IPS-18a (cell line): ENCODE measurements at regions not wholly inside any gene's neighbourhood (a gene's known extent, or its start where the extent isn't known, plus 50 kb on each side); places are given as distances from the start of the nearest gene placed in this dataset.
"Not testable (repeated sequence)": the region's sequence is repeated elsewhere in the genome, so short reads cannot be mapped to it uniquely, and the experiment has no call there.

ENCODE experiments used
- H3K27ac ChIP-seq: one replicate; pipeline ENCODE4 v1.5.1; 2013; ENCODE audit warnings: low read length
- H3K27me3 ChIP-seq: one replicate; pipeline ENCODE4 v1.6.1; 2013; ENCODE audit warnings: mild to moderate bottlenecking, low read length; ENCODE audit not compliant: control insufficient read depth, insufficient read depth
- H3K36me3 ChIP-seq: one replicate; pipeline ENCODE4 v1.6.1; 2013; ENCODE audit warnings: low read depth, low read length; ENCODE audit not compliant: control insufficient read depth
- H3K4me1 ChIP-seq: one replicate; pipeline ENCODE4 v1.6.1; 2013; ENCODE audit warnings: low read depth, low read length; ENCODE audit not compliant: control insufficient read depth
- H3K4me3 ChIP-seq: one replicate; pipeline ENCODE4 v1.5.1; 2013; ENCODE audit warnings: low read length
- H3K9ac ChIP-seq: one replicate; pipeline ENCODE4 v1.6.1; 2013; ENCODE audit warnings: mild to moderate bottlenecking, low read length, moderate library complexity
- H3K9me3 ChIP-seq: one replicate; pipeline ENCODE4 v1.6.1; 2013; ENCODE audit warnings: low read depth, low read length; ENCODE audit not compliant: control insufficient read depth

DNA sequence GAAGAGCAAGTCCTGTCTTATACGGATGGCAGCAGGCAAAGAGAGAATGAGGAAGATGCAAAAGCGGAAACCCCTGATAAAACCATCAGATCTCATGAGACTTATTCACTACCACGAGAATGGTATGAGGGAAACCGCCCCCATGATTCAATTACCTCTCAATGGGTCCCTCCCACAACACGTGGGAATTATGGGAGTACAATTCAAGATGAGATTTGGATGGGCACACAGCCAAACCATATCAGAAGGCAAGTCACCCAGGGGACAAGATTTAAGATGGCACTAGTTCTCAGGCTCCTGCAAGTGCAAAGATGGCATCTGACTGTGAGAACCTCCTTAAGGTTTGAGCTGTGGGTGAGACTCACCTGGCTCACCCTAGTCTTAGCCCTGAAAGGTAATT, 984.3 kb downstream of the AACS start:
- H3K36me3 ChIP-seq, H3K4me3 ChIP-seq, H3K27ac ChIP-seq, H3K9me3 ChIP-seq, H3K27me3 ChIP-seq, H3K4me1 ChIP-seq, H3K9ac ChIP-seq: not testable (repeated sequence)

DNA sequence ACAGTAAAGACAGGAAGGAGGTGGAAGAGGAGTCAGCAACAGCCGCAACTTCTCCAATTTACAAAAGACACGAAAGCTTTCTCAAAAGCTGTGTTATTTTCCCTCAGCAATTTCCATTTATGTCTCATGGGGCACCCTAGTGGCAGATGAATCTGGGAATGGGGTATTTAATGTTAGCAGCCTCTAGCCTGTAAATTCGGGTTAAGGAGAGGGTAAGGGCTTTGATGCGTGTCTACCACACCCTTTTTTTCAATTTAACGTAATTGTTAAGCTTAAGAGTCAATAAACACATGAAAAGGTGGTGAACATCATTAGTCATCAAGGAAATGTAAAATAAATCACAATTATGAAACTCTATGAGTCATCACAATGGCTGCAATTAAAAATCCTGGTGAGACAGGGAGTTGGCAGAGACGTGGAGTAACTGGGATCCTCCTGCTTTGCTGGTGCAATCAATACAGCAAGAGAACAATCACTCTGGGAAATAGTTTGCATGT, 986.4 kb downstream of the AACS start:
- Histone ChIP-seq H3K4me1 (no peaks in the 10 kb centered on the region), H3K36me3 (no peaks in the 10 kb centered on the region), H3K27me3 (no peaks in the 10 kb centered on the region), H3K27ac (no peak overlapping the region), H3K9me3 (peaks cover 8% of the 10 kb centered on the region), H3K4me3 (no peak overlapping the region), H3K9ac (no peak overlapping the region)

- H3K27ac ChIP-seq: no peak overlapping the region
- H3K9me3 ChIP-seq: peaks cover 10% of the 10 kb centered on the region
- H3K9ac ChIP-seq: no peak overlapping the region
- H3K27me3 ChIP-seq: no peaks in the 10 kb centered on the region
- no peak overlapping the region for H3K4me3 ChIP-seq
- no peaks in the 10 kb centered on the region for H3K4me1 ChIP-seq
- no peaks in the 10 kb centered on the region for H3K36me3 ChIP-seq
Measured at GRCh38 chr12:126055521-126055920, 990.3 kb downstream of the AACS start.

DNA sequence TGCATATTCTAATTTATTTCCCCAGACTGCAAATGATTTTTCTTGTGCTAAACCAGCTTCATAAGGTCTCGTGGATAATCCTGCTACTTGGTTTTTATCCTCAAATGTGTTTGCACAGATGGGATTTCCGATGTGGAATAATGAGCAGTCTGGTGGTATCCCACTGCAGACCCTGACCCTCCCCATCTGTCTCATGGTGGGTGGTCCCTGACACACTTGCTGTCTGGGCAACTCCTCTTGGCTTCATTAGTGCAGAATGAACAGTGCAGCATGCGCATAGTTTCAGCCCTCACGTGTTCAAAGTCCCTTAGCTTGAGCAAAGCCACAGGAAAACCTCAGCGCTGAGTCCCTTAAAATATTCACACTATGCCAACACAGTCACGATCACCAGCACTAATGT, 996.5 kb downstream of the AACS start:
- H3K27ac ChIP-seq: no peak overlapping the region
- no peaks in the 10 kb centered on the region for H3K4me1 ChIP-seq
- peaks cover 17% of the 10 kb centered on the region for H3K9me3 ChIP-seq
- no peak overlapping the region for H3K4me3 ChIP-seq
- no peak overlapping the region for H3K9ac ChIP-seq
- no peaks in the 10 kb centered on the region for H3K27me3 ChIP-seq
- no peaks in the 10 kb centered on the region for H3K36me3 ChIP-seq

GRCh38 chr12:126064028-126064427, 998.8 kb downstream of the AACS start:
- Histone ChIP-seq H3K27ac (no peak overlapping the region), H3K4me3 (no peak overlapping the region), H3K36me3 (no peaks in the 10 kb centered on the region), H3K9ac (no peak overlapping the region), H3K9me3 (peaks cover 23% of the 10 kb centered on the region), H3K27me3 (no peaks in the 10 kb centered on the region), H3K4me1 (no peaks in the 10 kb centered on the region)

- no peaks in the 10 kb centered on the region for H3K36me3 ChIP-seq
- no peak overlapping the region for H3K9ac ChIP-seq
- H3K27me3 ChIP-seq: no peaks in the 10 kb centered on the region
- H3K9me3 ChIP-seq: peaks cover 51% of the 10 kb centered on the region
- no peaks in the 10 kb centered on the region for H3K4me1 ChIP-seq
- H3K4me3 ChIP-seq: no peak overlapping the region
- H3K27ac ChIP-seq: no peak overlapping the region
Measured at GRCh38 chr12:126067626-126068329, 1002.5 kb downstream of the AACS start.

DNA sequence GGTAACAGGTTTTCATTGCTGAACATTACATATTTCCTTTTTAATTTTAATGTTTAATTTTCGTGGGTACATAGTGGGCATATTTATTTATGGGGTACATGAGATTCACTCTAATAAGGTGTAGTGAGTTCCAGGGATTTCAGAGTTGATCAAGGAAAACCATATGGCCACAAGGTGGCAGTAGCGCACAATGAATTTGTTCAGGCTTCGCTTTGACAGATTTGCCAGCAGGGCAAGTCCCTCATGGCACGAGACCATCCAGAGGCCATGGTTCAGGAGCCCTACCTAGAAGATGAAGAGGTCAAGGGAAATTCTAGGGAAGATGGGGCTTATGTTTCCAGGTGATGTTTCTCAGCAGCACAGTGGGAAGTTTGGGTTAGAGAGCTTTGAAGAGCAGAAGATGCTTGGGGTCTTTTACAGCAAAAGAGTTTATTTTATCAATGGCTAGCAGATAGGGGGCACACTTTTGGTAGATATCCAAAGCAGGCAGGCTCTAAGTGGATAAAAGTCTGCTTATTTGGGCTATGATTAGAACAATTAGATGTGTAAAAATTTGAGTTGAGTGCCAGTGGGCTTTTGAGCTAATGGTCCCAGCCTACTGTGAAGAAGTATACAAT, 1004.4 kb downstream of the AACS start:
- Histone ChIP-seq H3K9ac (no peak overlapping the region), H3K27me3 (no peaks in the 10 kb centered on the region), H3K27ac (no peak overlapping the region), H3K36me3 (no peaks in the 10 kb centered on the region), H3K4me3 (no peak overlapping the region), H3K9me3 (peaks cover 54% of the 10 kb centered on the region), H3K4me1 (no peaks in the 10 kb centered on the region)

DNA sequence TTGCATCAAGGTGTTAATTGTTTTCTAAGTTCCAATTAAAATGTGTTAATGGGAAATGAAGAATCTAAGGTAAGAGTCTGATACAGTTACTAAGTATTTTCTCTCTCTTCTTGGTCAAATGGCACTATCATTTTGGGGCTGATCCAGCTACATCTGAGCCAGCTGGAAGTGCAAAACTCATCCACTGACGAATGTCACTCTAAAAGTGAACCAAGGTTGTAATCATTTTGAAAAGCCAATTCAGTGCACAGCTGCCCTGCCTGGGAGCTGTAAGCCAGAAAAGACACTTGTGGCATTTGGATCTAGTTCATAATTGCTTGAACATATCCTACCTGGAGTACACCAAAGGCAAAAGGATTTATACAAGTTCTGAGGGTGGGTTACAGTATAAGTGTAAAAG, 1011.3 kb downstream of the AACS start:
- peaks cover 30% of the 10 kb centered on the region for H3K9me3 ChIP-seq
- no peak overlapping the region for H3K4me3 ChIP-seq
- H3K4me1 ChIP-seq: no peaks in the 10 kb centered on the region
- H3K27ac ChIP-seq: no peak overlapping the region
- H3K27me3 ChIP-seq: no peaks in the 10 kb centered on the region
- no peak overlapping the region for H3K9ac ChIP-seq
- no peaks in the 10 kb centered on the region for H3K36me3 ChIP-seq

GRCh38 chr12:126083926-126084325, 1018.7 kb downstream of the AACS start:
- H3K9ac ChIP-seq: no peak overlapping the region
- H3K4me3 ChIP-seq: no peak overlapping the region
- H3K27ac ChIP-seq: no peak overlapping the region
- H3K27me3 ChIP-seq: no peaks in the 10 kb centered on the region
- peaks cover 18% of the 10 kb centered on the region for H3K9me3 ChIP-seq
- no peaks in the 10 kb centered on the region for H3K36me3 ChIP-seq
- no peaks in the 10 kb centered on the region for H3K4me1 ChIP-seq

GRCh38 chr12:126084480-126084879, 1019.2 kb downstream of the AACS start:
- Histone ChIP-seq H3K36me3 (no peaks in the 10 kb centered on the region), H3K27ac (no peak overlapping the region), H3K27me3 (no peaks in the 10 kb centered on the region), H3K9me3 (peaks cover 18% of the 10 kb centered on the region), H3K4me1 (no peaks in the 10 kb centered on the region), H3K4me3 (no peak overlapping the region), H3K9ac (no peak overlapping the region)

DNA sequence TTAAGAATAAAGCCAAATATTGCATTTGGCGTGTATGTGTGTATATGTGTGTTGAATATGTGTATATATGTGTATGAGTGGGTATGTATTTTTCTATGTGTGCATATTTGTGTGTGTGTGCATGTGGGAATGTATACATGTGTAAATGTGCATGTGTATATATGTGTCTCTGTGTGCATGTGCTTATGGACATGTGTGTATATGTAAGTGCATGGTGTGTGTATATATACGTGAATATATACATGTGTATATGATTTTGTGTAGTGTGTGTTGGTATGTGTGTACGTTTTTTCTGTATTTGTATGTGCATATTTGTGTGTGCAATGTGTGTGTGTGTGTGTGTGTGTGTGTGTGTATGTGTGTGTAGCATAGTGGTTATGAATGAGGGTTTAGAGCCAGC, 1021.0 kb downstream of the AACS start:
- Histone ChIP-seq H3K9me3 (peaks cover 8% of the 10 kb centered on the region), H3K27ac (no peak overlapping the region), H3K27me3 (no peaks in the 10 kb centered on the region), H3K9ac (no peak overlapping the region), H3K4me1 (no peaks in the 10 kb centered on the region), H3K36me3 (no peaks in the 10 kb centered on the region), H3K4me3 (no peak overlapping the region)

DNA sequence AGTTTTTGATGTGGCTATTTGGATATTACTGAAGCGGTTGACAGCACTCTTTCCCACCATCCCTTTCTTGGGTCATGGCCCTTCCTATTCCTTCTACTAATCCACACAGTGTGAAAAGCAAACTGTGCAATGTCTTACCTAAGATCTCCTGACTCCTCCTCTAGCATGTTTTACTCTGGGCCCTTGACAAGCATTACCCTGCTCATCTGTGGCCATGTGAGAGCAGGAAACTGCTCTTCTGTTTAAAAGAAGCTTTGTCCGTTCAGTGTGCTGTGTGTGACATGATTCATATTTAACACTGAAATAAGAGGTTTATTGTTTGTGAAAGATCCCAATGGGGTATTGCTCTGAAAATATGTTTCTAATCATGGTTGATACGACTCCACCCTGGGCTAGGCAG, 1022.5 kb downstream of the AACS start:
- Histone ChIP-seq H3K9ac (no peak overlapping the region), H3K27ac (no peak overlapping the region), H3K9me3 (peaks cover 12% of the 10 kb centered on the region), H3K4me3 (no peak overlapping the region), H3K4me1 (no peaks in the 10 kb centered on the region), H3K36me3 (no peaks in the 10 kb centered on the region), H3K27me3 (no peaks in the 10 kb centered on the region)
